ENCODE measurements at regions not wholly inside any gene's neighbourhood (a gene's known extent, or its start where the extent isn't known, plus 50 kb on each side); places are given as distances from the start of the nearest gene placed in this dataset.

DNA sequence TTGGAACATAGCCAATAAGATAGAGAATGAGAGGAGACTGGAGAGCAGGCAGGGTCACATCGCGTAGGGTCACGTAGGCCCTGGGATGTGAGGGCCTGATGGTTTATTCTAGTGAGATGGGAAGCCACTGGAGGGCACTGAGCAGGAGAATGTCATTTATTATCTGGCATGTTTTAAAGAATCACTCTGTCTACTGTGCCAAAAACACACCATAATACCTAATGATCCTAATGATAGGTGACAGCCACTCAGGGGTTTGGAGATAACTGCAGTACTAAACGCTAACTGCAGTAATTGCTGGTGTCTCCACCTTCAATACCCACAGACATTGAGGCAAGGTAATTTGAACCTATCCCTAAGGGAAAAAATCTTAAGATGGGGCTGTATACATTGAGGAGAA lies 185.4 kb downstream of the TTLL7 start:
- H3K9me3 ChIP-seq (ENCODE audit: control insufficient read depth in 1 of 2, low read length in 2 of 2) = no peaks in the 10 kb centered on the region
- no peaks in the 10 kb centered on the region for H3K36me3 ChIP-seq (ENCODE audit: control insufficient read depth in 1 of 2, insufficient read depth in 2 of 2, low read length in 2 of 2)
- H3K4me3 ChIP-seq (ENCODE audit: low read depth in 1 of 2, low read length in 2 of 2) = no peak overlapping the region
- no peak overlapping the region for H3K27ac ChIP-seq (ENCODE audit: low read length)
- H3K4me1 ChIP-seq (ENCODE audit: control insufficient read depth in 1 of 2, insufficient read depth in 2 of 2, low read length in 2 of 2) = no peaks in the 10 kb centered on the region
- no peaks in the 10 kb centered on the region for H3K27me3 ChIP-seq (ENCODE audit: low read depth, low read length)

DNA sequence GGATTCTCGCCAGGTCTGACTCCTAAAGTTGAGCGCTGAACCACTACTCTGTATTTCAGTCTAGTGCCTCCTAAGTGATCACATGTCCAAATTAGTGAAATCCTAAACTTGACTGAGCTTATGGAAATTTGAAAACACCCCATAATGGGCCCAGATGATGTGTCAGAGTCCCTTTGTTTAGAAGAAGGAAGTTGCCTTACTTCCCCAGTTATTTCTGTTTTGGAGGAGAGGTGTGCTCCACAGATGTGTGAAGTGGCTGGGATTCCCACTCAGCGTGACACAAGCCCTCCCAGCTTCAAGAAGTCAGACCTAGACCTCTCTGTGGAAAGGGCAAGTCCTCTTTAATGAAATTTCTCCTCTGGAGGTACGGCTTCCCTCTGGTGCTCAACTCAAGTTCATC lies 188.8 kb downstream of the TTLL7 start:
- no peaks in the 10 kb centered on the region for H3K36me3 ChIP-seq (ENCODE audit: control insufficient read depth in 1 of 2, insufficient read depth in 2 of 2, low read length in 2 of 2)
- H3K9me3 ChIP-seq (ENCODE audit: control insufficient read depth in 1 of 2, low read length in 2 of 2) = no peaks in the 10 kb centered on the region
- H3K27ac ChIP-seq (ENCODE audit: low read length) = no peak overlapping the region
- H3K27me3 ChIP-seq (ENCODE audit: low read depth, low read length) = no peaks in the 10 kb centered on the region
- H3K4me1 ChIP-seq (ENCODE audit: control insufficient read depth in 1 of 2, insufficient read depth in 2 of 2, low read length in 2 of 2) = no peaks in the 10 kb centered on the region
- no peak overlapping the region for H3K4me3 ChIP-seq (ENCODE audit: low read depth in 1 of 2, low read length in 2 of 2)

DNA sequence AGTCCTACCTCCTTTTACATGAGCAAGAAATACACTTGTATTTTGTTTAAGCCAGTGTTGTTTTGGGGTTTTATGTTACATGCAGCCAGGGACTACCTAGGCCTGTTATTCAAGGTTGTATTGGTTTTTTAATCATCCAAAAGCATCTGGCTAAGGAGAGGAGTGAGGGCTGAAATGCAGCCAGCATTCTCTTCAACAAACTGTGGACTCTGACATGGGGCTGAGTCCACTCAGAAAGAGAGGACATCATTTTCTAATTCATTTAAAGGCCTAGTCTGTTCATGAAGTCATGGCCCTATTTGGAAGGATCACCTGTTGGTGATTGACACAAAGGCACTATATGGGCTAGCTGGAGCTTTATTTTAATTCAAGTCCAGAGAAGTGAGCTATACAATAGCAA lies 190.4 kb downstream of the TTLL7 start:
- Histone ChIP-seq H3K9me3 (ENCODE audit: control insufficient read depth in 1 of 2, low read length in 2 of 2) (no peaks in the 10 kb centered on the region), H3K36me3 (ENCODE audit: control insufficient read depth in 1 of 2, insufficient read depth in 2 of 2, low read length in 2 of 2) (no peaks in the 10 kb centered on the region), H3K27ac (ENCODE audit: low read length) (no peak overlapping the region), H3K4me3 (ENCODE audit: low read depth in 1 of 2, low read length in 2 of 2) (no peak overlapping the region), H3K4me1 (ENCODE audit: control insufficient read depth in 1 of 2, insufficient read depth in 2 of 2, low read length in 2 of 2) (no peaks in the 10 kb centered on the region), H3K27me3 (ENCODE audit: low read depth, low read length) (no peaks in the 10 kb centered on the region)

DNA sequence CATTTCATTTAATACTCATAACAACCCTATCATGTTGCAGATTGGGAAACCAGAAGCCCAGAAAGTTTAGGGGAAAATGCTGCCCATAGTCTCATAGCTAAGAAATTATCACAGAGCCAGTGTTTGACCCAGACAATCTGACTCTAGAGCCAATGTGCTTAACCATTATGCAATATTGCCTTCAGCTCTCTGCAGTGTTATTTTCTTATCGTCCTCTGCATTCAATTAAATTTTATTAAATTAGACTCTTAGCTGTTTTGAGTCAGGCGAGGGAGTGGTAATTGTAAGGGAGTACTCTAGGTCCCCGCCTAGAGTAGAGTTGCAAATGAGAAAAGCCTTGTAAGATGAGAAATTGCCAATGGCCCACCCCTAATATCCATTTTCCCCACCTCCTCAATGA lies 191.1 kb downstream of the TTLL7 start:
- H3K9me3 ChIP-seq (ENCODE audit: control insufficient read depth in 1 of 2, low read length in 2 of 2) = no peaks in the 10 kb centered on the region
- no peaks in the 10 kb centered on the region for H3K36me3 ChIP-seq (ENCODE audit: control insufficient read depth in 1 of 2, insufficient read depth in 2 of 2, low read length in 2 of 2)
- H3K4me3 ChIP-seq (ENCODE audit: low read depth in 1 of 2, low read length in 2 of 2) = no peak overlapping the region
- H3K4me1 ChIP-seq (ENCODE audit: control insufficient read depth in 1 of 2, insufficient read depth in 2 of 2, low read length in 2 of 2) = no peaks in the 10 kb centered on the region
- no peaks in the 10 kb centered on the region for H3K27me3 ChIP-seq (ENCODE audit: low read depth, low read length)
- no peak overlapping the region for H3K27ac ChIP-seq (ENCODE audit: low read length)

DNA sequence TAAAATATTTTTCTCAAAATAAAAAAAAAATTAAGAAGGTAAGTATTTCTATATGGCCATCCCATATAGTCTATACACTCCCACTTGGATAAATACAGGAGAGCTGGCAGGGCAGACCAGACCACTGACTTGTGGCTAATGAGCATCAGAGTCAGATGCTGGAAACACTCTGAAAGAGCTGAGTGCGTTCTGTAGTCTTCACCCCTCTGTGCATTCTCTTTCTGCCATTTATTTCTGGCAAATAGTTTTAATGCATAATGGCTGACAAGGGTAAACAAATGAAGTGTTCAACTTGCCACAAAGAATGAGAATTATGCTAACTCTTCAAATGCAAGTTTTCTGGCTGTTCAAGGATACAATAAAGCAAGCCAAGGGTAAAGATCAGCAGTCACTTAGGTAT lies 191.7 kb downstream of the TTLL7 start:
- H3K27me3 ChIP-seq (ENCODE audit: low read depth, low read length) = no peaks in the 10 kb centered on the region
- H3K4me1 ChIP-seq (ENCODE audit: control insufficient read depth in 1 of 2, insufficient read depth in 2 of 2, low read length in 2 of 2) = peaks cover 0 to 4% of the 10 kb centered on the region in 2 donors
- H3K4me3 ChIP-seq (ENCODE audit: low read depth in 1 of 2, low read length in 2 of 2) = no peak overlapping the region
- H3K36me3 ChIP-seq (ENCODE audit: control insufficient read depth in 1 of 2, insufficient read depth in 2 of 2, low read length in 2 of 2) = no peaks in the 10 kb centered on the region
- H3K9me3 ChIP-seq (ENCODE audit: control insufficient read depth in 1 of 2, low read length in 2 of 2) = no peaks in the 10 kb centered on the region
- no peak overlapping the region for H3K27ac ChIP-seq (ENCODE audit: low read length)

DNA sequence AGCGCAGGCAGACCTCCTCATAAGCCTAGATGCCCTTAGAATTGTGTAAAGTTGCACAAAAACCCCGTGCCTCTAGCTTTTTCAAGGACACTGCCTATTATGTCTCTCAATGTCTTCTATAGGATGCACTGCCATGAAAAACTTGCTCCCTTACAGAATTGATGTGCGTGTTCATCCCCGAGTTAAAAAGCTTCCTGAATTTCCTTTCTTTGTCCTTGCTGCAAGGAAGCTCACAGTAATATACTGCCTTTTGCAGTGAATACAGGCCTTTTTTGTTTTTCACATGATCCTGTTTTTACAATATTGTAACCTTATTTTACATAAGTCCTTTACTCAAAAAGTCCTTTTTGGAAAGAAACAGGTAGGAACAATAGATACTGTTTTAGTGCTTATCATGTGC lies 193.0 kb downstream of the TTLL7 start:
- H3K27ac ChIP-seq (ENCODE audit: low read length) = no peak overlapping the region
- no peaks in the 10 kb centered on the region for H3K9me3 ChIP-seq (ENCODE audit: control insufficient read depth in 1 of 2, low read length in 2 of 2)
- H3K4me3 ChIP-seq (ENCODE audit: low read depth in 1 of 2, low read length in 2 of 2) = no peak overlapping the region
- peaks cover 0 to 4% of the 10 kb centered on the region in 2 donors for H3K4me1 ChIP-seq (ENCODE audit: control insufficient read depth in 1 of 2, insufficient read depth in 2 of 2, low read length in 2 of 2)
- H3K36me3 ChIP-seq (ENCODE audit: control insufficient read depth in 1 of 2, insufficient read depth in 2 of 2, low read length in 2 of 2) = no peaks in the 10 kb centered on the region
- H3K27me3 ChIP-seq (ENCODE audit: low read depth, low read length) = no peaks in the 10 kb centered on the region

DNA sequence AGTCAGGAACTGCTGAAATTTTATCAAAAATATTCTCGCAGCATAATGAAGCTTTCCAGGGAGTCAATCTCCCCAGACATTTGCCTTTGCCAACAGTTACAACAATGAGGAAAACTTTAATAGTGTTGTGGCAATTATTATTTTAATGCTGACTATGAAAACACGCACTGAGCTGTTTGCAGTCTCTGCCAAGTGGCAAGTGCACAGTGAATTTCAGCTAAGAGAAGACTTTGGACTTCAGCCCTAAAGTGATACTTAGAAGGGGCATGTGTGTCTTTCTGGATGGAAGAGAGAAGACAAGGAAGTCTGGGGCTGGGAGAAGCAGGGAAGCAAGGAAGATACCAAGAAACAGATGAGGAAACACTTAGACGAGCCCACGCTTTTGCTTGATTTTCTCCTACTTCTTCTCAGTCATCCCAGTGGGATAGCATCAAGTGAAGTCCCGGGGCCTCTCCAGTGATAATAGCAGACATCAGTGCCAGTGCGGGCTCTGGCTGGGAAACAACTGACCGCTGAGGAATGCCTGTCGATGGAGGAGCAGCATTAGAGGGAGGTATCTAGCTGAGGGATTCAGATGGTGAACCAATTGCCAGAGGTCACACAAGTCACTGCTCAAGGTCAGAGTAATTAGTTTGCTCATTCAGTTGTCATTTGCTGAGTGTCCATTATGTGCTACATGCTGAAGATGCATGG lies 196.3 kb downstream of the TTLL7 start:
- no peak overlapping the region for H3K4me3 ChIP-seq (ENCODE audit: low read depth in 1 of 2, low read length in 2 of 2)
- peaks cover 0 to 10% of the 10 kb centered on the region in 2 donors for H3K4me1 ChIP-seq (ENCODE audit: control insufficient read depth in 1 of 2, insufficient read depth in 2 of 2, low read length in 2 of 2)

DNA sequence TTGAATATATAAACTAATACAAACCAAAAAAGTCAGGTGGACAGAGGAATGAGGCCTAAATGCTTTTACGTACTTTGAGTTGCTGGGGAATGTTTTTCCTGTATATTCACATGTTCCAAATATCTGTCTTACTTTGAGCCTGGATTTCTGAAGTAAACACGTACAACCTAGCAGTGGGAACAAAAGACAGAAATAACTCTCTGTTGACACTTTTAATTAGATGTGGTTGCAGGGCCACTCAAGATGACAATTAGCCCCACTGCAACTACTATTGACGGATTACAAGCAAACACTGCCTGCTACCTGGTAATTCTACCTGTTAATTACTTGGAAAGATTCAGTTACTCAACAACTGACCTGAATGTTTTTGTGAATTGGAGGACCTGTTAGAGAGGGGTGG lies 196.9 kb downstream of the TTLL7 start:
- Histone ChIP-seq H3K27me3 (ENCODE audit: low read depth, low read length) (no peaks in the 10 kb centered on the region), H3K4me3 (ENCODE audit: low read depth in 1 of 2, low read length in 2 of 2) (no peak overlapping the region), H3K4me1 (ENCODE audit: control insufficient read depth in 1 of 2, insufficient read depth in 2 of 2, low read length in 2 of 2) (peaks cover 0 to 10% of the 10 kb centered on the region in 2 donors), H3K36me3 (ENCODE audit: control insufficient read depth in 1 of 2, insufficient read depth in 2 of 2, low read length in 2 of 2) (no peaks in the 10 kb centered on the region), H3K9me3 (ENCODE audit: control insufficient read depth in 1 of 2, low read length in 2 of 2) (no peaks in the 10 kb centered on the region), H3K27ac (ENCODE audit: low read length) (no peak overlapping the region)

More for the DNA sequence above, 196.3 kb downstream of the TTLL7 start:
- H3K9me3 ChIP-seq (ENCODE audit: control insufficient read depth in 1 of 2, low read length in 2 of 2) = no peaks in the 10 kb centered on the region
- no peaks in the 10 kb centered on the region for H3K36me3 ChIP-seq (ENCODE audit: control insufficient read depth in 1 of 2, insufficient read depth in 2 of 2, low read length in 2 of 2)
- H3K27me3 ChIP-seq (ENCODE audit: low read depth, low read length) = no peaks in the 10 kb centered on the region
- H3K27ac ChIP-seq (ENCODE audit: low read length) = no peak overlapping the region

DNA sequence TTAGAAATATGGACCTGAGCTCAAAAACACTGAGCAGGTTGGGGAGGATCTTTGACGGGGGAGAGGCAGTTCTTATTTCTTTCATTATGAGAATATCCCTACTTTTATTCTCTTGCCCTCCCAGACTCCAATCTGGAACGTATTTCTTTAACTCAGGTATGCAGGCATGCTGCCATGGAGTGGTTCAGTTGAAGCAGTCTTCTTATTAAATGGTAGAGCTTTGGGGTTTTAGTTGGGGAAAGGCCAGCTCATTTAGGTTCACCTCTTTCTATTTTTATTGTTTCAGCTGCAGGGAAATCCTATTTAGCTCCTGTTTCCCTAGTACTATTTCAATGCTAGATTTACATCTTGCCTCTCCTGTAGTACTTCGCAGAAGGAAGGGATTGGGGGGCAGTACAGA lies 198.9 kb downstream of the TTLL7 start:
- Histone ChIP-seq H3K4me3 (ENCODE audit: low read depth in 1 of 2, low read length in 2 of 2) (no peak overlapping the region), H3K27me3 (ENCODE audit: low read depth, low read length) (no peaks in the 10 kb centered on the region), H3K36me3 (ENCODE audit: control insufficient read depth in 1 of 2, insufficient read depth in 2 of 2, low read length in 2 of 2) (no peaks in the 10 kb centered on the region), H3K27ac (ENCODE audit: low read length) (no peak overlapping the region), H3K9me3 (ENCODE audit: control insufficient read depth in 1 of 2, low read length in 2 of 2) (no peaks in the 10 kb centered on the region), H3K4me1 (ENCODE audit: control insufficient read depth in 1 of 2, insufficient read depth in 2 of 2, low read length in 2 of 2) (peaks cover 0 to 10% of the 10 kb centered on the region in 2 donors)

DNA sequence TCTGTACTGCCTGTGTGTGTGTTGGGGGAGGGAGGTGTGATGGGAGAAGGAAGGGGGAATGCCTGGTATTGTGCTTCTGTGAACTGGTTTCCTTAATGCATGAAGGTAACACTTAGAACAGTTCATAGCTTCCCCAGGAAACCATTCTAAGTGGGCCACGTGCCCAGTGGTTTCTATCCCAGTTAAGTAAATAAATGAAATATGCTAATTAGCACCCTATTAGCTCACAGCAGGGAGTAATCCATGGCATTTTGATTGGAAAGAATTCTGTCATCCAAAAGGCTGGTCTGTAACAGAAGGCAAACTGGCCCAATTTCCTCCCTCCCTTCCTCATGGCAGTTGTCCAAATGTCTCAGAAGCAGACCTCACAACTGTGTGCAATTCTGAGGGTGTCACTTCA lies 199.3 kb downstream of the TTLL7 start:
- H3K4me3 ChIP-seq (ENCODE audit: low read depth in 1 of 2, low read length in 2 of 2) = no peak overlapping the region
- H3K27ac ChIP-seq (ENCODE audit: low read length) = no peak overlapping the region
- H3K36me3 ChIP-seq (ENCODE audit: control insufficient read depth in 1 of 2, insufficient read depth in 2 of 2, low read length in 2 of 2) = no peaks in the 10 kb centered on the region
- peaks cover 0 to 10% of the 10 kb centered on the region in 2 donors for H3K4me1 ChIP-seq (ENCODE audit: control insufficient read depth in 1 of 2, insufficient read depth in 2 of 2, low read length in 2 of 2)
- no peaks in the 10 kb centered on the region for H3K9me3 ChIP-seq (ENCODE audit: control insufficient read depth in 1 of 2, low read length in 2 of 2)
- no peaks in the 10 kb centered on the region for H3K27me3 ChIP-seq (ENCODE audit: low read depth, low read length)

DNA sequence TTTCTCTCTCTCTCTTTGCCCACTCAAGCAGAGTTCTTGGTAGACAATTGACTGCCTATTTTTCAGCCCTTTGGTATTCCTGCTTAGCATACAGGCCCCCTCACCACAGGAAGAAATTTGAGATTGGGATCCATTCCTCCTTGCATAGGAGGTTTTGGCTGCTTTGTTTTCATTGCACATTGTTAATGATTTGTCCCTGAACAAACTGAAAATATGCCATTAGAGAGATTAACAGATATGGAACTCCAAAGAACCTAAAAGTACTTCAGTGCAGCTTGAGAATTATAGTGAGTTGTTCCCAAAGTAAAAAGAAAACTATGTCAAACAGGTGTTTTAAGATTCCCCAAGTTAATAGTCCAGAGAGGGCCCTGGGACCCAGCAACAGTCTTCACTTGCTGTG lies 200.0 kb downstream of the TTLL7 start:
- Histone ChIP-seq H3K36me3 (ENCODE audit: control insufficient read depth in 1 of 2, insufficient read depth in 2 of 2, low read length in 2 of 2) (no peaks in the 10 kb centered on the region), H3K27me3 (ENCODE audit: low read depth, low read length) (no peaks in the 10 kb centered on the region), H3K27ac (ENCODE audit: low read length) (no peak overlapping the region), H3K9me3 (ENCODE audit: control insufficient read depth in 1 of 2, low read length in 2 of 2) (no peaks in the 10 kb centered on the region), H3K4me1 (ENCODE audit: control insufficient read depth in 1 of 2, insufficient read depth in 2 of 2, low read length in 2 of 2) (peaks cover 0 to 10% of the 10 kb centered on the region in 2 donors), H3K4me3 (ENCODE audit: low read depth in 1 of 2, low read length in 2 of 2) (no peak overlapping the region)

DNA sequence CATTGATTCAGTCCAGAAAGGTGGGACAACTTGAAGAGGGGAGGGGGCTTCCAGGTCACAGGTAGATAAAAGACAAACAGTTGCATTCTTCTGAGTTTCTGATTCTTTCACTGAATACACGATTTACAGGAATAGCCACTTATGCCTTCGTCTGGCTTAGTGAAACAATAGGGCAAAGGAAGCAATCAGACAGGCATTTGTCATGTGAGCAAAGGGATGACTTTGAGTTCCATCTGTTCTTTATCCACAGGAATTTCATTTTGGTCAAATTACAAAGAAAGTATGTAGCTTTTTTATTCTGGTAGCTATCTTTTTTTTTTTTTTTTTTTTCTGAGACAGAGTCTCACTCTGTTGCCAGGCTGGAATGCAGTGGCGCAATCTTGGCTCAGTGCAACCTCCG lies 202.5 kb downstream of the TTLL7 start:
- Histone ChIP-seq H3K27ac (ENCODE audit: low read length) (no peak overlapping the region), H3K27me3 (ENCODE audit: low read depth, low read length) (no peaks in the 10 kb centered on the region), H3K9me3 (ENCODE audit: control insufficient read depth in 1 of 2, low read length in 2 of 2) (no peaks in the 10 kb centered on the region), H3K4me1 (ENCODE audit: control insufficient read depth in 1 of 2, insufficient read depth in 2 of 2, low read length in 2 of 2) (peaks cover 0 to 5% of the 10 kb centered on the region in 2 donors), H3K36me3 (ENCODE audit: control insufficient read depth in 1 of 2, insufficient read depth in 2 of 2, low read length in 2 of 2) (no peaks in the 10 kb centered on the region), H3K4me3 (ENCODE audit: low read depth in 1 of 2, low read length in 2 of 2) (no peak overlapping the region)
